ENCODE measurements at regions not wholly inside any gene's neighbourhood (a gene's known extent, or its start where the extent isn't known, plus 50 kb on each side); places are given as distances from the start of the nearest gene placed in this dataset.

DNA sequence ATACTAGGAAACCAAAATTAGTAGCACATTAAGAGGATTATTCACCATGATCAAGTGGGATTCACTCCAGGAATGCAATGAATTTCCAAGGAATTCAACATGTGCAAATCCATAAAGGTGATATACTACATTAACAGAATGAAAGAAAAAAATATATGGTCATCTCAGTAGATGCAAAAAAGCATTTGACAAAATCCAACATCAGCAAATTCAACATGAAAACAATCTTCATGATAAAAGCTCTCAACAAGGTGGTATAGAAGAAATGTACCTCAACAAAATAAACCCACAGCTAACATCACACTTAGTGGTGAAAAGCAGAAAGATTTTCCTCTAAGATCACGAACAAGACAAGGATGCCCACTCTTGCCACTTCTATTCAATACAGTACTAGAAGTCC, 74.4 kb upstream of the PDE10A start:
- Histone ChIP-seq H3K27me3 (replicated peaks; ENCODE audit: control insufficient read depth, insufficient read depth, low read length) (no peaks in the 10 kb centered on the region), H3K36me3 (ENCODE audit: control insufficient read depth, insufficient read depth, low read length) (no peaks in the 10 kb centered on the region), H3K4me3 (replicated peaks; ENCODE audit: low read depth, low read length) (no peak overlapping the region)
- no peak for DNase-seq (ENCODE audit: extremely low read depth, insufficient read length)
- TF ChIP-seq CTCF (IDR thresholded peaks at IDR 0.05; ENCODE audit: insufficient read depth, low read length, poor library complexity, severe bottlenecking), result no peak

DNA sequence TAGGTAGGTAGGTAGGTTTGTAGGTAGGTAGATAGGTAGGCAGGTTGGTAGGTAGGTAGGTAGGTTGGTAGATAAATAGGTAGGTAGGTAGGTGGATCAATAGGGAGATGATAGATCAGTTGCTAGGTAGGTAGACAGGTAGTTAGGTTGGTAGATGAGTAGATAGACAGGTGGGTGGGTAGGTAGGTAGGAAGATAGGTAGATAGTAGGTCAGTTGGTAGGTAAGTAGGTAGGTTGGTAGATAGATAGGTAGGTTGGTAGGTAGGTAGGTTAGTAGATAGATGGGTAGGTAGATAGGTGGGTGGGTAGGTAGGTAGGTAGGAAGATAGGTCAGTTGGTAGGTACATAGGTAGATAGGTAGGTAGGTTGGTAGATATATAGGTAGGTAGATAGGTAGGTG, 72.0 kb upstream of the PDE10A start:
- Histone ChIP-seq H3K36me3 (ENCODE audit: control insufficient read depth, insufficient read depth, low read length) (no peaks in the 10 kb centered on the region), H3K27me3 (replicated peaks; ENCODE audit: control insufficient read depth, insufficient read depth, low read length) (no peaks in the 10 kb centered on the region), H3K4me3 (replicated peaks; ENCODE audit: low read depth, low read length) (no peak overlapping the region)
- no peak for TF ChIP-seq CTCF (IDR thresholded peaks at IDR 0.05; ENCODE audit: insufficient read depth, low read length, poor library complexity, severe bottlenecking)
- DNase-seq (ENCODE audit: extremely low read depth, insufficient read length), result no peak

GRCh38 chr6:165733489-165733791, 70.4 kb upstream of the PDE10A start:
- DNase-seq (ENCODE audit: extremely low read depth, insufficient read length), result no peak
- no peaks in the 10 kb centered on the region for H3K27me3 ChIP-seq (replicated peaks; ENCODE audit: control insufficient read depth, insufficient read depth, low read length)
- TF ChIP-seq CTCF (IDR thresholded peaks at IDR 0.05; ENCODE audit: insufficient read depth, low read length, poor library complexity, severe bottlenecking), result no peak

GRCh38 chr6:165732696-165733488, 69.9 kb upstream of the PDE10A start:
- Histone ChIP-seq H3K36me3 (ENCODE audit: control insufficient read depth, insufficient read depth, low read length) (no peaks in the 10 kb centered on the region), H3K27me3 (replicated peaks; ENCODE audit: control insufficient read depth, insufficient read depth, low read length) (no peaks in the 10 kb centered on the region), H3K4me3 (replicated peaks; ENCODE audit: low read depth, low read length) (no peak overlapping the region)
- no peak for DNase-seq (ENCODE audit: extremely low read depth, insufficient read length)
- no peak for TF ChIP-seq CTCF (IDR thresholded peaks at IDR 0.05; ENCODE audit: insufficient read depth, low read length, poor library complexity, severe bottlenecking)

More at GRCh38 chr6:165733489-165733791, 70.4 kb upstream of the PDE10A start:
- H3K36me3 ChIP-seq (ENCODE audit: control insufficient read depth, insufficient read depth, low read length), result no peaks in the 10 kb centered on the region
- no peak overlapping the region for H3K4me3 ChIP-seq (replicated peaks; ENCODE audit: low read depth, low read length)

DNA sequence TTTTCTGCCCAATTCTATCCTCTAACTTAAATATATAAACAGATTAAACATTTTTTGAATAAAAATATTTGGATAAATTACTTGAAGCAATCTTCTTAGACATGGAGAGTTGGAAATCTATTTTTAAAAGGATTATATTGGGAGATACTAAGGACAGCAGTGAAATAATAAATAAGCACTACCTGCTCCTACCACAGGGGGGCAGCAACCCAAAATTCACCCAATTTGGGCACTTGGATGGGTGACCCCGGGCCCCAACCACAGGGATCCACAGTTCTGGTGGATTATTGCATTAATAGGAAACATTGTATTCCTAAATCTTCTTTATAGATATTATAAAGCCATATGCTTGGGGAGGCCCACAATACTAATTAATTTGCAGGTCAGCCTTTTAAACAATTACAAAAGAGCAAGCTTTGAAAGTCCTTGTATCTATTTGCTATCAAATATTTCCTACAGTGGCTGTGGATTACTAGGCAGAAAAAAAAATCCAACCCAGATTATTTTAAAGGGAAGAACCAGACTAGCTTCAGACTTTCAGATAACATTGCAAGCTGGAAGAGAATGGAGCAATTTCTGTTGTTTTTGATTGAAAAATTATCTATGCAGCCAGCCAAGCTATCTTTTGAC, 66.4 kb upstream of the PDE10A start:
- TF ChIP-seq CTCF (IDR thresholded peaks at IDR 0.05; ENCODE audit: insufficient read depth, low read length, poor library complexity, severe bottlenecking), result peak; percentile 73
- H3K27me3 ChIP-seq (replicated peaks; ENCODE audit: control insufficient read depth, insufficient read depth, low read length), result no peaks in the 10 kb centered on the region; the same call in 1 of the 2 replicates
- no peaks in the 10 kb centered on the region for H3K36me3 ChIP-seq (ENCODE audit: control insufficient read depth, insufficient read depth, low read length)
- no peak overlapping the region for H3K4me3 ChIP-seq (replicated peaks; ENCODE audit: low read depth, low read length)
- no peak for DNase-seq (ENCODE audit: extremely low read depth, insufficient read length)
